Posterior cingulate gyrus (tissue), 11 donors: ENCODE measurements at regions not wholly inside any gene's neighbourhood (a gene's known extent, or its start where the extent isn't known, plus 50 kb on each side); places are given as distances from the start of the nearest gene placed in this dataset.
"Not testable (repeated sequence)": the region's sequence is repeated elsewhere in the genome, so short reads cannot be mapped to it uniquely, and the experiment has no call there.

Experiments
- DNase-seq, 10 donors: peaks; one replicate each; pipeline versions ENCODE4 v3.0.0 to v3.0.0-alpha.2; 2020 to 2021; ENCODE audit warnings: mixed read lengths in 3 of 10
- intact Hi-C: fragments of 100-400 bp; cut with DNase I; formaldehyde crosslinking; loops from one replicate; pipeline ENCODE4 v1.15.1; 2023

DNA sequence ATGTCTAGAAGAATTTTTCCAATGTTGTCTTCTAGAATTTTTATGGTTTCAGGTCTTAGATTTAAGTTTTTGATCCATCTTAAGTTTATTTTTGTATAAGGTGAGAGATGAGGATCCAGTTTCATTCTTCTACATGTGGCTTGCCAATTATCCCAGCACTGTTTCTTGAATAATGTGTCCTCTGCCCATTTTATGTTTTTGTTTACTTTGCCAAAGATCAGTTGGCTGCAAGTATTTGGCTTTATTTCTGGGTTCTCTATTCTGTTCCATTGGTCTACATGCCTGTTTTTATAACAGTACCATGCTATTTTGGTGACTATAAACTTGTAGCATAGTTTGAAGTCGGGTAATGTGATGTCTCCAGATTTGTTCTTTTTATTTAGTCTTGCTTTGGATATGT lies 78.2 kb upstream of the PTPN13 start:
- intact Hi-C loops, DNase-seq: not testable (repeated sequence)

DNA sequence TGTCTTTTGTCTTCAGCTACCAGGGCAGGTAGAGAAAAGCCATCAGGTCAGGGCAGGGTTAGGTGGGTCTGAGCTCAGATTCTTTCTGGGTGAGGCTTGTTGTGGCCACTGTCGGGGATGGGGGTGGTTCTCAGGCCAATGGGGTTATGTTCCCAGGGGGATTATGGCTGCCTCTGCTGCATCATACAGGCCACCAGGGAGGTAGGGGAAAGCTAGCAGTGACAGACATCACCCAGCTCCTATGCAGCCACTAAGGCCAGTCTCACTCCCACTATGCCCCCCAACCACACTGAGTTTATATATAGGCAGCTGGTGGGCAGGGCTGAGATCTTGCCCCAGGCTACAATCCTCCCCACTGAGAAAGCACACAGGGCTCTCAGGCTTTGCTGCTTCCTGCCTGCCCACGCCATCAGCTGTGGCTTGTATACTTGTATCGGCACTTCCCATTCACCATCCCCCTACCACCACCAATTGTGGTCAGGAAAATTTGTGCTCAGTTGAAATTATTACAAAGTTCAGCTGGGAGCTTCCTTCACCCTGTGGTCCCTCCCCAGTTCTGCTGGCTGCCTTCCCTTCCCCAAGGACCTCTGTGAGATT lies 72.6 kb upstream of the PTPN13 start:
- intact Hi-C loops = no loop called here
- DNase-seq = no peak

DNA sequence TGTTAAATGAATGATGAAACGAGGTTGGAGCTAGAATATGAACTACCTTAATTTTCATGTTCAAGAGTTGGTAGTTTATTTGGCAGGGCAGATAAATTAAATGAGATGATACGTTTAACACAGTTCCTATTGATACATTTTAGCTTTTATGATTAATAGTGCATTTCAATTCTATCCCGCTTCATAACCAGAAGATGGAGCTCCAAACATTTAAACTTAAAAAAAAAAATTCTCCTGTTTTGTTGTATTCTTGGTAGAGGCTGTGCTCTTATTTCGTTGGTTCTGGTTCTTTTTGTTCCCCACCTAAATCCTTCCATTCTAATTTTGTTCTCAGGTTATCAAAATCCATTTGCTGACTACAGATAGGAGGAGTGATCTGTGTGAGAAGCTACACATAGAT lies 71.8 kb upstream of the PTPN13 start:
- DNase-seq = no peak
- intact Hi-C loops = loop anchor here (1.0 kb wide), 1 partner anchor 373 kb away; no protein-coding TSS in a partner anchor

DNA sequence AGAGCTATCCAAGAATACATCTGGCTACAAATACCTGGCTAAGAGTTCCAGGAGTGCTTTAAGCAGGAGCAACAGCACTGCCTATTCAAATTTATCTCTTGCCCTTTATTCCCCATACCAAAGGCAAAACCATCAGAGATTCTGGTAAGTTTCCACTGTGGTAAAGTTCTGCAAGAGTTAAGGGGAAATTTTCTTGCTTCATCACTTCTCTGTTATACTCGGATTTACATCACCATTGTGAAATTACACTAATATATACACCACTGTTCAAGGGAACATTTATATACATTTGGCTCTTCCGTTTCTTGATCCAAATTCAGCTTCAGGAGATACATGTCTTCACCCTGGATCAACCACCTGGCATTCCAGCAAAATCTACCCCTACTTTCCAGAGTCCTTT lies 70.8 kb upstream of the PTPN13 start:
- no peak for DNase-seq
- intact Hi-C loops = no loop called here

DNA sequence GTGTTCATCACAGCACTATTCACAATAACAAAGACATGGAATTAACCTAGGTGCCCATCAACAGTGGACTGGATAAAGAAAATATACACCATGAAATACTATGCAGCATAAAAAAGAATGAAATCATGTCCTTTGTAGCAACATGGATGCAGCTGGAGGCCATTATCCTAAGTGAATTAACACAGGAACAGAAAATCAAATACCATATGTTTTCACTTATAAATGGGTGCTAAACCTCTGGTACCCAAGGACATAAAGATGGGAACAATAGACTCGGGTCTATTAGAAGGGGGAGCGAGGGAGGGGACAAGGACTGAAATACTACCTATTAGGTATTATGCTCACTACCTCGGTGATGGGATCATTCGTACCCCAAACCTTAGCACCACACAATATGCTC lies 66.4 kb upstream of the PTPN13 start:
- intact Hi-C loops, DNase-seq: not testable (repeated sequence)

DNA sequence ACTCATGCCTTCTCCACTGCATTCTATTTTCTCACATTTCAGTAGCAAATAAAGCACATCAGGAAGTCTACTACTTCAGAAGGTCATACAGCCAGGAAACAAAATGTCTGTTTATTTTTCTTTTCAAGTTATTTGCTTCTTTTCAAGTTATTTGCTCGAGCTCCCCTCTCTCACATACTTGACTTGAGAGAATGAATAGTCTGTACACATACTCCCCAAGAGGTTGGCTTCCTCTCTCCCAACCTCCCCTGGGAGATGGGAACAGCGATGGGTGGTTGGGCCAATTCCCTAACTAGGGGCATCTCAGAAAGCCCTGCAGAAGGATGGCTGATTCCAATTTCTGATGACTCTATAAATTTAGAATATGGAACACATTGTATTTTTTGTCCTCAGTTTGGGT lies 64.7 kb upstream of the PTPN13 start:
- intact Hi-C loops = no loop called here
- DNase-seq = no peak

DNA sequence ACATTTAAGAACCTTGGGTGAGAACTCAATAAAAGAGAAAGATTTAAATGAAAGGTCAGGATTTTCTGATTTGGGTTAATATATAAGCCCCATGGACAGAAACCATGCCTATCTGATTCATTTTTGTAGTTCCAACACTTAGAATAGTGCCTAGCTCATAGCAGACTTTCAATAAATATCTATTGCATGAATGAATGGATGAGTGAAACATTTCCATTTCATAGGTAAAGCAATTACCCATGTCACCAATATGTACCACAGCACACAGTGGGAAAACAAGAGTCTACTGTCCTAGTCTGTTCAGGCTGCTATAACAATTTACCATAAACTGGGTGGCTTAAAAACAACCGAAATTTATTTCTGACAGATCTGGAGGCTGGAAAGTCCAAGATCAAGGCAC lies 63.9 kb upstream of the PTPN13 start:
- intact Hi-C loops = no loop called here
- DNase-seq = no peak

DNA sequence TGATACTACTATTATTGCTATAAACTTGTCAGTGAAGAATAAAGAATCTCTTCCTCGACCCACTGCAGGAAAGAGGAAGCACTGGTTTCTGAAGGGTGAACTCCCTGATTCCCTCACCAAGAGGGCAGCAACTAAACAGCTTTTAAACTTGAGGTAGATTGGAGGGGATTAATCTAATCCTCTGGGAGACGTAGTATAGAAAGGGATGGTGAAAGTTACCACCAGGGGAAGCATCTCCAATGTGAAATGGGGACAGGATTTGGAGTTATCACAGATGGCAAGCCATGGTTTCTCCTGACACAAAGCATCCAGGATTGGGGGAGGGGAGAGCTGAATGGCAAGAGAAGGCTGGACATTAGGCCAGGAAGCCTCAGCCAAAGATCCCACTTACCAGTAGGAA lies 62.7 kb upstream of the PTPN13 start:
- intact Hi-C loops = no loop called here
- no peak for DNase-seq

DNA sequence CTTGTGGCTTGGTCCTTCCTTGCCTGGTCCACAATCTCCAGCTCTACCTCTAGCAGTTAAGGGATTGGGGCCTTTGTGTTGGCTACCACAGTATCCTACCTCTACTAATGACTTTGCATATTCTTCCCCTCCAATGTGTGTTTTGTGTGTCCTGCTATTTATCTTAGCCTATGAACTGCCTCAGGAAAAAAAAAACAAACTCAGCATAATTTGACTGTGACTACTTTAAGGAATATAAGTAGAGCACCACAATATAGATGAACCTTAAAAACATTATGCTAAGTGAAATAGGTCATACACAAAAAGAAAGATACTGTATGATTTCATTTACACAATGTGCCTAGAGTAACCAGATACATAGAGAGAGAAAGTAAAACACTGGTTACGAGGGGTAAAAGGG lies 61.3 kb upstream of the PTPN13 start:
- intact Hi-C loops = no loop called here
- no peak for DNase-seq

DNA sequence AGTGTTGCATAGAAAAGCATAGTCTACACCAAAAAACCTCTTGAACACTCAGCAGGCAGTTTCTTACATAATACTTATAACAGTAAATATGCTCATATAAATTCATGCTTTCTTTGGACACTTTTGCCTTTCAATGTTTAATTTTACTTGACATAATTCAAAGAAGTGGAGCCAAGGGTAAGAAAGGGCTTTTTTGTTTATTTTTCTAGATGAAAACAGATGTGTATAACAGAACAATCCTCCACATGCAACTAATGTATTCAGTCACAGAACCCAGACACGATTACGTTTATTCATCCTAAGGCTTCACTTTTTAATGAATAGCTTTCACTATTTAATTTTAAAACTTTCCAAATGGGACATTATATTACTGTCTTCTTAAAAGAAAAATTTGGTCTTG lies 58.0 kb upstream of the PTPN13 start:
- no peak for DNase-seq

DNA sequence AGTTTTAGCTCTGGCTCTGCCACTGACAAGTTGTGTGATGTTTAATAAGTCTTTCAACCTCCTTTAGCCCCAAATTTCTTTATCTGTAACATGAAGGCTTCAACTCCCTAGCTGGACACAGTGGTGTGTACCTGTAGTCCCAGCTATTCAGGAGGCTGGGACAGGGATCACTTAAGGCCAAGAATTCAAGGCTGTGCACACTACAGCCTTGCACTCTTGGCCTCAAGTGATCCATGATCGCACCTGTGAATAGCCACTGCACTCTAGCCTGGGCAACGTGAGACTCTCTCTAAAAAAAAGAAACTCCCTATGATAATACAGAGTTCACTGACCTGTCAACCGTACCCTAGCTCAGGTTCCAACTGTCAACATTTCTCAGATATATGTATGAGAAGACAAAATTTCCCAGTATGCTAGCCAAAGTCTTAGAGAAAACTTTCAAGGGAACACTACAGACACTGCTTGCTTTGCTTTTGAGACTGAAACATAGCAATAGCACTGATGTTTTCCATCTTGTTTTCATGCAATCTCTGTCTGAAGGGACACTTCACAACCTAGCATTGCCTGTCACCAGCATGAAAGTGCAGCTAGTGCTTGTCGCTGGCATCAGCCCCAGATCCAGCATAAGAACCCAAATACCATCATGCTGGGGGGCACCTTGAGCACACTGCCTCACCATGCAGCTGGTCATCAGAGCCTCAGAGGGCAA lies 51.6 kb upstream of the PTPN13 start:
- intact Hi-C loops = no loop called here
- no peak for DNase-seq

More for the DNA sequence above, 58.0 kb upstream of the PTPN13 start:
- intact Hi-C loops = no loop called here

DNA sequence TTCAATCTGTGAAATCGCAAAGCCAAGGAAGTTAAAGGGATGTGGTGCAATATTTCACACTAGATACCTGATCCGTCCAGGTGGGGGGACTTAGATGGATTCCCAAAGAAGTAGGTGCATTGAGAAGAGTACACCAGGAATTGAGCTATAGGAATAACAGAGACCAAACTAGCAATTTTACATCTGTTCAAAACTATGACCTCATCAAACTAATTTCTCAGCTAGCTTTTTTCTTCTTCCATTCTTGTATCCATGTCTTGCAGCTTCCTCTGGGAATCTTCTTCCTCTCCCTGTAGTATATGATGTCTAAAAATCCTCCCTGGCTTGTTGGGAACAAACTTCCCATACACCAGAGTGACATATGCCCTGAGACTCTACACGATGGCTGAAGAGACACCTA lies 51.0 kb upstream of the PTPN13 start:
- intact Hi-C loops = no loop called here
- no peak for DNase-seq

DNA sequence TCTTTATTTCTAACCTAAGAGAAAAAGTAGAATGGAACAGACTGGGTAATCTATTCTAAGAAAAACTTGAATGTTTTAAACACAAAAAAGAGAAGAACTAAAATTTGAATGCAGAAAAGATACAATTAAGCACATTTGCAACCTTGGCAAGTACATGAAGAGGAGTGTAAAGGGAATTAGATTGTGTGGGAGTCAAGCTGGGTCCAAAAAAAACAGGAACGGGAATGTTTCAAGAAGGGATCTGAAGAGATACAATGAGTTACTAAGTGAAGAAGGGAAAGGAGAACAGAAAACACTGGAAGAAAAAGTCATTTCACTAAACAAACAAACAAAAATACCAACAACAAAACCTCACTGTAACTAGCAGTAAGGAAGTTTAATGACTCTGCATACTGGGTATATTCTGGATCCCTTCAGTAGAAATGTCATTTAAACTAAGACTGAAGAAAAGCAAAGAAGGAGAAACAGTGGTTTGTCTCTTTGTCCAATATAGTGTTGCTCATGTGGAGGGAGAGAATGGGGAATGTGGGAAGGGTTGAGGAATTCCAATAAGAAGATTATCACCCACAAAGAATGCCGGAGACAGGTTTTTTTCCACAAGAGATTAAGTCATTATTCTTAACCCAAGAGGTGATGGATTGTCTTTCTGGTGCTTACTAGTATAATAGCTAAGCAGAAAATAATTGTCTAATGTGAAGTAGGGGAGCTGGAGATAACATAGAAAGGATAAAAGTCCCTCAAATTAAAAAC lies 50.4 kb upstream of the PTPN13 start:
- no peak for DNase-seq
- intact Hi-C loops = no loop called here

DNA sequence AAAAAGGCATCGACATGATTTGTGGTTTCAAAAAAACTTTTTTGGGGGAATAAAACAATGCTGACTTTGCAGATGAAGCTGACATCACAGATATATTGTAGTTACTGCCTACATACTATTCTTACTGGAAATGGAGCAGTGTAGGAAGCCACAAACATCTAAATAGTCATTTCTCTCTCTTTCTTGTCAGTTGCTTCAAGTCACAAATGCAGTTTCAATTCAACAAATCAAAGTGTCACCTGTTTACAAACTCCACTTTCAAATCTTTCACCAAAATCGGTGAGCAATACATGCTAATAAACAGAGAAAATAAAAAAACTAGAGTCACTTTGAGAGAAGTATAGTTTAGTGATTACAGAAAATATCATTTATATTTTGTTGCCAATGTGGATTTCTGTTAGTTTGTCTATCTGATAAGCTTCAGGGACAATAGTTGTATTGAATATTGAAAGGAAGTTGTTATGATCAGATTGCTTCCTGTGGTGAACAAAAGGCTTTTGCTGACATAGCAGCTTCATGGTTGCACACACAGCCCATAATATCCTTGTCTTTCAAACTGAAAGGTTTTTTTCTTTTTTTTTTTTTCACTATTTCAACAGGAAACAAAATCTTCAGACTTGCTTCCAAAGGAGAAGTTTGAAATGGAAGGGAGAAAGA lies 49.7 kb upstream of the PTPN13 start:
- intact Hi-C loops = no loop called here
- DNase-seq = no peak
